Left ventricle myocardium superior (tissue), 1 donor: ENCODE measurements at regions not wholly inside any gene's neighbourhood (a gene's known extent, or its start where the extent isn't known, plus 50 kb on each side); places are given as distances from the start of the nearest gene placed in this dataset. TPM values are rescaled to one million over a fixed set of nuclear protein-coding genes. Genes with fewer than 3 reads are reported as not detected.

Experiments
- microRNA-seq: library from miRNA; unstranded; fragments of <30 nt; microRNA quantifications from one replicate; pipeline ENCODE4 v1.2.0, GENCODE V29; 2020; ENCODE audit warnings: borderline number of aligned reads
- donor health status: DM: no; HTN: yes; CAD: no; lungs with severe emphysema.

Small RNA genes lying in the stretch of these regions (microRNA-seq; reads per million reads assigned to microRNA genes)
- not detected for gene MIR1202
